GM21390 (cell line): ENCODE measurements at regions not wholly inside any gene's neighbourhood (a gene's known extent, or its start where the extent isn't known, plus 50 kb on each side); places are given as distances from the start of the nearest gene placed in this dataset.

Experiments used
- ATAC-seq: cut with Tn5 transposase; IDR thresholded peaks from one replicate; pipeline ENCODE4 v1.9.1; 2021; ENCODE audit not compliant: unreplicated experiment

DNA sequence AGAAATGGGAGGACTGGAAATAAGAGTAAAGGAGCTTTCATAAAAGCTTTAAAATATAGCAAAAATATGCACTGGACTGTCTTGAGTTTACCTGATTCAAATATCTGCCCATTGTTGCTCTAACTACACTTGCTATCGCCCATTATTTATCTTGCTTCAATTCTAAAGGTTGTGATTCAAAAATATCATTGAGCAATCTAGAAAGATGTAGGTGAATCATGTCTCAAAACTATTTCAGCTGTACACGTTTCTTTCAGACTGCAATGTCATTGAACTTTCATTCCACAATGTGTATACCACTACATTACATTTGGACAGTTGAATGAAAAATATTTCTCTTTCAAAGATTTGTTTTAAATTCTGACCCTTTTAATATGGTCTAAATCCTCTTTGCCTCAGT is 545.6 kb downstream of the BMP2 start:
- no peak for ATAC-seq

- ATAC-seq, result no peak
Measured at GRCh38 chr20:7323957-7324356, 556.5 kb downstream of the BMP2 start.

- no peak for ATAC-seq
Measured at GRCh38 chr20:7327810-7328209, 560.3 kb downstream of the BMP2 start.

GRCh38 chr20:7330850-7331249 is 563.4 kb downstream of the BMP2 start:
- no peak for ATAC-seq

GRCh38 chr20:7332169-7332568 is 564.7 kb downstream of the BMP2 start:
- ATAC-seq, result no peak

GRCh38 chr20:7333841-7334240 is 566.4 kb downstream of the BMP2 start:
- ATAC-seq, result no peak

- no peak for ATAC-seq
Measured at GRCh38 chr20:7346026-7346425, 578.5 kb downstream of the BMP2 start.

DNA sequence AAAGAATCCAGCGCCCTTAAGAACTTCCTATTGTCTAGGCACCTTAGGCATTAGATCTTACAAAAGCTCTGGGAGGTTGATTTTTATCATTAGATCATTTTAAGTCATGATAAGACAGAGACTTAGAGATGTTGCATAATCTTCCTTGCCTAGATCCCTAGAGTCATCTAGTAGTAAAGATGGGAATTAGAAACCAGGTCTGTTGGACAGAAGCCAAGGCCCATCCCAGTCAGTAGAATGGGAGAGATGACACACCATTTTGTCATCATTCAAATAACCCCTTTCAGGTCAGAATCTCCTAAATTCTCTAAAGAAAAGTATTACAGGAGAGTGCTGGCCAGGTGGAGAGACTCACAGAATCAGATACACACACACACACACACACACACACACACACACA is 579.1 kb downstream of the BMP2 start:
- no peak for ATAC-seq

GRCh38 chr20:7347409-7347808 is 579.9 kb downstream of the BMP2 start:
- no peak for ATAC-seq

- no peak for ATAC-seq
Measured at GRCh38 chr20:7348253-7348652, 580.8 kb downstream of the BMP2 start.

DNA sequence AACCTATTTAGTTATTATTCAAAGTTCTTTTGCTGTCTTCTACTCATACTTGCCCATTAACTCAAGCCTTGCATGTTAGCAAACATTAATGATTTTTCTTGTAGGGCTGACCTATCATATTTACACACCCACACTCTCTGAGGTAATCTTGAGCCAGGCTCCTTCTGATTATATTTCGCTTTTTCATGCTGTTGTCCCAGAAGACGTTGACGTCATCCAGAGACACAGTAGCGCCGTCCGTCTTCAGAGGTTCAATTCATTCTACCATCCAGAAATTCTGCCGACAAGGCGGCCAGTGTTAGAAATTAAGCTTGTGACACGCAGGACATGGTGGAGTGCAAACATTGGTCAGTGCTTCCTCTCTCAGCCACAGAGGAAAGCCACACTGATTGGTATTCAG is 584.7 kb downstream of the BMP2 start:
- ATAC-seq, result no peak

DNA sequence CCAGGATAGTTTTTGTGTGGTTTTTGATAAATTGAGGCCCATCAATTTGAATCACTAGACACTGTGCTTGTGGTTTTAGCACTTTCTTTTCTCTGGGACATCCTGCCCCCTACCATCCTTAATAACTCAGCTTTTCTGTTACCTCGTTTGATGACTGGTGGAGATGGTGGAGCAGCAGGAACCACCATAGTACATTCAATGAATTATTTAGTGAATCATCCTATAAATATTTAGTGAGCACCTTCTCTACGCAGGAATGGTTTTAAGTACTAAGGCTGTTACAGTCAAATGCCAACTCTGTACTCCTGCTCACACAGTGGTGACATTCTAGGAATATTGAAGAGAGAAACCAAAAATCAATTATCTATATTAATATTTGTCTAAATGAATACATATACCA is 585.2 kb downstream of the HAO1 start:
- no peak for ATAC-seq

- no peak for ATAC-seq
Measured at GRCh38 chr20:7358670-7359069, 581.6 kb downstream of the HAO1 start.

DNA sequence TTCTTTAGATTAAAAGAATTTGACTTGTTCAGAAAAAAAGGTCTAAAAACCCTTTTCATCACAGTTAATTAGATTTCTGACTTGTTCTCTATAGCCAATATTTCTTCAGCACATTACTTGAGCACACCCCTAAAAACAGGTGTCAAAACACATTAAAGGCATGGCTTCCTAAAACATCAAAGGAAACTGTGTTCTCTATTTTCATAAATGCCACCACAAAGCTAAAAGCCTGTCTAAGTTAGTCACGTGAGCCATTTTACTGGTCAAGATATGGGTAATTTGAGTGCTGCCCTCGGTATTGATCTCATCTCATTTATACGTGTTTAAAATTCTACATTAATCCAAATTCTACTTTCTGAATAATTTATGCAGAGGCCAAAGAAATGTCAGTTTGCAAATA is 580.5 kb downstream of the HAO1 start:
- ATAC-seq, result no peak

GRCh38 chr20:7361321-7361720 is 578.9 kb downstream of the HAO1 start:
- no peak for ATAC-seq

GRCh38 chr20:7361931-7362330 is 578.3 kb downstream of the HAO1 start:
- no peak for ATAC-seq

GRCh38 chr20:7362601-7363000 is 577.7 kb downstream of the HAO1 start:
- no peak for ATAC-seq

DNA sequence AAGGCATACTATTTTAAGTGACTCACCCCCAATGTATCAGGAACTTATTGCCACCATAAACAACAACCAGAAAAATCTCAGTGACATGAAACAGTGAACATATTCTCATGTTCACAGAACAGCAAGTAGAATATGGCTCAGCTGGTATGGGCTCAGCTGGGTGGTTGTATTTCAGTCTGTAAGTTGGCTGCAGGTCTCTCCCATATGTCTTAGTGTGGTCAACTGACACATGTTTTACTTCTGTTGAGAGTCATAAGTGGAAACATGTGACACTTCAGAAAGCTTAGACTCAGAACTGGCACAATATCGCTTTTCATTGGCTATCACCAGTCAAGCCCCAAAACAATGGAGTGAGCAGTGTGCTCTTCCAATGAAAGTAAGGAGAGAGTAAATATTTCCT is 574.1 kb downstream of the HAO1 start:
- ATAC-seq, result no peak

GRCh38 chr20:7371518-7372163 is 568.6 kb downstream of the HAO1 start:
- no peak for ATAC-seq

GRCh38 chr20:7375905-7376304 is 564.4 kb downstream of the HAO1 start:
- ATAC-seq, result no peak

GRCh38 chr20:7378864-7379605 is 561.2 kb downstream of the HAO1 start:
- no peak for ATAC-seq

DNA sequence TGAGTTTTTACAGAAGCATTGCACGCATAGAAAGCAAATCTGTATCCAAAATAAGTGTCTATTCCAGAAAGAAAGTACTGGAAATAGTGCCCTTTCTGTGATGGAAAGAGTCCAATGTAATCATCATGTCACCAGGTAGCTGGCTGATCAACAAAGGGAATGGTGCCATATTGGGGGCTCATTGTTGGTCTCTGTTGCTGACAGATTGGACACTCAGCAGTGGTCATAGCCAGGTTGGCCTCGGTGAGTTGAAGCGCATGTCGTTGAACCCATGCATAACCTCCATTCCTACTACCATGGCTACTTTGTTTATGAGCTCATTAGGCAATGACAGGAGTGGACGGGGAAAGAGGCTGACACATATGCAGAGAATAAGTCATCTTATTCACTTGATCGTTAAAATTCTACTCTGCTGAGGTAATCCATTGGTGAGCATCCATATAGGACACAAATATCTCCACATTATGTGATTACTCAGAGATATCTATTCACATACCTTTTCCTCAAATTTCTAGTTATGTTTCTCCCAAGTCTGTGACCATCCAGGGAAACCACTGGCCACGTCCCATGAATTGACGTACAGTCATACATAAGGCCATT is 560.5 kb downstream of the HAO1 start:
- no peak for ATAC-seq
